HG03558 (cell line): ENCODE measurements at regions not wholly inside any gene's neighbourhood (a gene's known extent, or its start where the extent isn't known, plus 50 kb on each side); places are given as distances from the start of the nearest gene placed in this dataset.

Source experiments
- ATAC-seq: cut with Tn5 transposase; IDR thresholded peaks from one replicate; pipeline ENCODE4 v1.9.1; 2021; ENCODE audit warnings: moderate number of reproducible peaks; ENCODE audit not compliant: unreplicated experiment; ENCODE audit errors: extremely low read depth

DNA sequence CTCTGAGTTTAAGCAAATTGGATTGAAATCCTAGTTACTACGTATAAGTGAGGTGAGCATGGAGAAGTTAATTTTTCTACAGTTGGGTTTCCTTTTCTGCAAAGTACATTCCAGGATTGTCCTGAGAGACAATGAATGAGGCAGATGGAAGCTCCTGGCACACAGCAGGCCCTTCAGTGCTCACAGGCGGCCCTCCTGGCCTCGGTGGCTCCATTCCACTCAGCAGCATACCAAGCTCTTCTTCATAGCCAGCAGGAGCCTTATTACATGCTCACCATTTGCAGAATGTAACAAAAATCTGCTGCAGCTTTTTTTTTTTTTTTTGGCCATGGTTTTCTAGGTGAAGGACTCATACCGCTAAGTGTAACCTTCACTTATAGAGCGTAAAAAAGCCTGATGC, 113.2 kb upstream of the FAM9B start:
- no peak for ATAC-seq

GRCh38 chrX:9147726-9148125, 113.8 kb upstream of the FAM9B start:
- ATAC-seq = no peak

DNA sequence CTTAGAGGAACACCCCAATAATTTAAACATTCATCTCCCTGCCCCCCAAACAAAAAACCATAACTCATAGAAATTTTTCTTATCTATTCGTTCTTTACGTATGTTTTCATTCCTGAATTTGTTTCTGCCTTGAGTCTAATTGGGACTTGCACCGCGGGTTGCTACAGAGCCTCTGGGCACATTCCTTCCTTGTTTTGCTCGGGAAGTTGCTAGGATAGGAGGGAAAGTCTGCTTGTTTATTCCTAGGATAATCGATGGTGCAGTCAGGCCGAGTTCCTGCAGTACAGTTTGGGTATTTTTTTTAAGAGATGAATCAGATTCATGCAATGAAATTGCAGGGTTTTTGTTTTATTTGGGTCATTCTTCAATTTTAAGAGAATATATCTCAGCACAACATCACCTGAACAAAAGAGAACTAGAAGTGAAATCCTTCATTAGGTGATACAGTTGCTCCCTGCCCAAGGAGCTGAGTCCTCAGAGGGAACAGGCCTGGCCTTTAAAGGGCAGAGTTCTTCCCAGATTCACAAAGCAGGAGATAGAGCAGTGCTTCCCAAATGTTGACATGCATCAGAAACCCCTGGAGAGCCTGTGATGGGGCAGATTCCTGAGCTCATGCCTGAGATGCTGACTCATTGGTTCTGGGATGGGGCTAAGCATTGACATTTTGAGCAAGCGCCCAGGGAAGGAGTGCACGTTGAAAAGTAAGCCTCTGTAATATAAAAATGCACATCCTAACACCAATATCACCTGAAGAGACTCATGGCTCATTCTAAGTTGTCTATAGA, 114.9 kb upstream of the FAM9B start:
- ATAC-seq = no peak

GRCh38 chrX:9149501-9150245, 115.7 kb upstream of the FAM9B start:
- no peak for ATAC-seq

DNA sequence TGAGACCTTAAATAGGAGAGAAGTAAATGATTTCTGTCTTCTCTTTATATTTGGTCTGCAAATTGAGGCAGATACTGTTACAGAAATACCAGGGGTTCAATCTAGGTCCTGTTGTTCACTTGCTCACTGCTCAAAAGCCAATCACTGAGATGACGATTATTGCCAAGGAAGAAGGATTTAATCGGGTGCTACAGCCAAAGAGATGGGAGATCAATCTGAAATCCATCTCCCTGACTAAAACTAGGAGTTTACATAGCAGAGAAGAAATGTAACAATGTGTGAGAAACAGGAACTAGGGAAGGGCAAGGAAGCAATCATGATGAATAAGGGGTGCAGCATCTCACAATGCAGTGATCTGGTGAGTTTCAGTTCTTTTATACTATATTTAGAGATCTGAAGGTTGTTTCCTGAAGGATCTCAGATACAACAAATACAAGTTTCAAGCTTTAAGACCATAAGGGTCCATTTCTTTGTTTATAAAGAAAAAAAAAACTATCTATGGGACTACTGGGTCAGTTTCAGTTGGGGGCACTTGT, 117.9 kb upstream of the FAM9B start:
- ATAC-seq = no peak

- ATAC-seq = no peak
Measured at GRCh38 chrX:9153300-9153699, 119.4 kb upstream of the FAM9B start.

- ATAC-seq = no peak
Measured at GRCh38 chrX:9158611-9159010, 124.7 kb upstream of the FAM9B start.

DNA sequence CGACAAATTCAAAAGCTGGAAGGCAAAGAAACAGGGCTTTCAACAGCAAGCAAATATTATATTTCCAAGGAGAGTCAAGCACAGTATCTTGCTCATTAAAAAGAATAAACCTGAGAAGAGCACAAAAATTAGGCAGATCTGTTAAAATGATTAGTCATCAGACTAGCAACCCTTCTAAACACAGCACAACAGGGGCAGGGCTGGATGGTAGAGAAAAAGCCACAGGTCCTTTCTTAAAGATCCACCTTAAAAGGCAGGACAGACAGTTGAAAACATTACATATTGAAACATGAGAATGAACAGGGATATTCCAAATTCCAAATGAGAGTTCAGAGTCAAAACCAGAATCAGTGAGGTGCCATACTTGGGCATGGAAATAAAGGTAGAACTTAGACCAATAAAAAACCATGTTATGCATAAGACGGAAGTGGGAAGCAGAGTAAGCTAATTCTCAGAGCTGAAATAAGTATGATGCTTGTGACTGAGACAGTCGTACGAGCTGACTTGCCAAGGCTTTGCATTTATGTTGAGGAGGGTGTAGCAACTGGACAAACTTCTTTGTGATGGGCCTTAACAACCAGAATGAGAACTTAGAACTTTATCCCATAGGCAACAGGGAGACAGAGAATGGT, 126.9 kb upstream of the FAM9B start:
- no peak for ATAC-seq

- ATAC-seq = no peak
Measured at GRCh38 chrX:9162698-9163097, 128.8 kb upstream of the FAM9B start.

DNA sequence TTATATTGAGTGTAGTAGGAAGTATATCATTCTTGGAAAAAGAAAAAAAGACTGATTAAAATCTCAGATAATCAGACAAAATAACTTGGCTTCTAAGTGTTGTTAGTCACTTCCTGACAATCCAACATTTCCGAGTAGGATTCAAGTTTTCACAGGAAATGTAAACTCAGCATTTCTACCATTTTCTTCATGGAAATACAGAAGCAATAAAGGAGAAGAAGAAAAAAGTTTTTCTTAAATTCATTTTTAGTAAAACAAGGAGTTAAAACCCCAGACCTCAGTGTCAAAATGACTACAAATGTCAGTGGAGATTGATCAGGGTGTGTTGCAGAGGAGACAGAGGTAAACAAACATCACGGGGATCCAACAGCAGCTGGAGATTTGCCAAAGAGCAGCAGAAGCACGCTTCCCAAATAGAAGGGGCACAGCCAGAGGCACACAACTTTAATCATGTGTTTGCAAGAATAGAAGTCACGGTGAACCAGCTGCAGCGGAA, 129.3 kb upstream of the FAM9B start:
- no peak for ATAC-seq

DNA sequence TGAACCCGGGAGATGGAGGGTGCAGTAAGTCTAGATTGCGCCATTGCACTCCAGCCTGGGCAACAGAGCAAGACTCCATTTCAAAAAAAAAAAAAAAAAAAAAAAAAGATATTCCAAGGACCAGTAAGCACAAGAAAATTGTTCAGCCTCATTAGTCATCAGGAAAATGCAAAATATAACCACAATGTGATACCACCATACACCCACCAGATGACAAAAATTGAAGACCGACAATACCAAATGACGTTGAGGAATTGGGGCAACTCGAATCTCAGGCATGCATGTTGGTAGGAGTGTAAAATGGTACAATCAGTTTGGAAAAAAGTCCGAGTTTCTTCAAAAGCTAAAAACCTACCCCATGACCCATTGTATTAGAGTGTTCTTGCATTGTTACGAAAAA, 130.2 kb upstream of the FAM9B start:
- no peak for ATAC-seq

DNA sequence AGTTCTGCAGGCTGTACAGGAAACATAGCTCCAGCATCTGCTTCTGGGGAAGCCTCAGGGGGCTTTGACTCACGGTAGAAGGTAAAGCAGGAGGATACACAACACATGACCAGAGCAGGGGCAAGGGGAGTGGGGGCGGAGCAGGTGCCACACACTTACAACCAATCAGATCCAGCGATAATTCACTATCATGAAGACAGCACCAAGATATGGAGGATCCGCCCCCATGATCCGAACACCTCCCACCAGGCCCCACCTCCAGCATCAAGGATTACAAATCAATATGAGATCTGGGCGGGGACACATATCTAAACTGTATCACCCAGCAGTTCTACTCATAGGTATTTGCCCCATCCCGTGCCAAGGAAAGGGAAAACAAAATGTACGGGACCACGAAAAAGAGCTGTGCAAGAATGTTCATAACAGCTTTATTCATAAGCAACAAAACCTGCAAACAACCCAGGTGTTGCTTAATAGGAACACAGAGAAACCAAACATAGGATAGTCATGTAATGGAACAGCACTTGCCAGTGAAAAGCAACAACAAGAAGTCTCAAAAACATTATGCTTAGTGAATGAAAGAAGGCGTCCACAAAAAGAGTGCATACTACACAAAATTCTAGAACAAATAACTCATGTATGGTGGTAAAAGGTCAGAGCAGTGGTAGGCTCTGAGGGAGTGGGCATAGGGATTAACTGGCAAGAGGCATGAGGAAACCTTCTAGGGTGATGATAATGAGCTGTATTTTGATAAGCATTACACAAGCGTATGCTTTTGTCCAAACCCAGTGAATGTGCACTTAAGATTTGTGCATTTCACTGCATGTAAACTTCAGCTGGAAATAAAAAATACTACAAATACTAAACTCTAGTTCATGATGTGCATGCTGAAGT, 130.9 kb upstream of the FAM9B start:
- ATAC-seq = no peak

DNA sequence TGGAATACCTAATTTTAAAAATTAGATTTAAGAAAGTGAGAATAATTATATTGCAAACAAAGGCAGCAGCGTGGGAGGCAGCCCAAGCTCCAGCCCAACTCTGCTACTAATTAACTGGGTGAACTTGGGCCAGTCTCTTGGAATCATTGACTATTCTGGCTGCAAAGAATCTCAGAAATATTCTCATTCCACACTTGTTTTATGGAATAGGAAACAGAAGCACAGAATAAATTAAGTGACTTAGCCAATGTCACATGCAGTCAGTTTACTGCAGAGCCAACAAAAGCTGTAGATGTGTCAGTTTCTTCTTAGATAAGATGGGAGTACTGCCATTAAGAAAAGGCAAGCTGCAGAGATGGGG, 132.6 kb upstream of the FAM9B start:
- no peak for ATAC-seq

- no peak for ATAC-seq
Measured at GRCh38 chrX:9171841-9172463, 138.0 kb upstream of the FAM9B start.

DNA sequence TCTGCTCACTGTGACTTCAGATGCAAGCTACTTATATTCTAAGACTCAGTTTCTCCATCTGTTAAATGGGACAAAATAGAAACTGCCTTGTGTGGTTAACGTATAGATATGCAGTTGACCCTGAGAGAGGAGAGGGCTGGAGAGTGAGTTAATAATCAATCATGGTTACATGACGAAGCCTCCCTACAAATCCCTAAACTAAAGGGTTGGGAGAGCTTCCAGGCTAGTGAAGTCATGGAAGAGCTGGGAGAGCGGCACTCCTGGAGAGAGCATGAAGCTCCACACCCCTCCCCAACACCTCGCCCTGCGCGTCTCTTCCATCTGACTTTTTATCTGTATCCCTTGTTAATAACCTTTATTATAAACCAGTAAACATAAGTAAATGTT, 138.5 kb upstream of the FAM9B start:
- no peak for ATAC-seq

- ATAC-seq = no peak
Measured at GRCh38 chrX:9180623-9181022, 146.7 kb upstream of the FAM9B start.

DNA sequence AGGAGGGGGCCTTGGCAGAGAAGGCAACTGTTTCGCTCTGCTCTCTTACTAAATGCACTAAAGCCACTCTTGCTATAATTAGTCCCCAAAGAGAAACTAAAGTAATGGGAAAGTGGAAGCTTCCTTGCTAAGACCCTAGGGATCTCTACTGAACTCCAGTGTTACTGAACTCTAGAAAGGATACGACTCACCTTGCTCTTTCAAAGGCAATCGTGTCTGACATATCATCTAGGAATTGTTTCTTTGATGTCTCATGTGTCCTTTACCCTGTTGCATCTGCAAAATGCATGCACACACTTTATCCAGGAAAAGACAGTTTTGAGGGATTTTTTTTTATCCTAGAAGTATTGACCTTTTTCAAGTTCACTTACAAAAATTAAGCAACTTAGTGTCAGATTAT, 148.1 kb upstream of the FAM9B start:
- ATAC-seq = no peak

DNA sequence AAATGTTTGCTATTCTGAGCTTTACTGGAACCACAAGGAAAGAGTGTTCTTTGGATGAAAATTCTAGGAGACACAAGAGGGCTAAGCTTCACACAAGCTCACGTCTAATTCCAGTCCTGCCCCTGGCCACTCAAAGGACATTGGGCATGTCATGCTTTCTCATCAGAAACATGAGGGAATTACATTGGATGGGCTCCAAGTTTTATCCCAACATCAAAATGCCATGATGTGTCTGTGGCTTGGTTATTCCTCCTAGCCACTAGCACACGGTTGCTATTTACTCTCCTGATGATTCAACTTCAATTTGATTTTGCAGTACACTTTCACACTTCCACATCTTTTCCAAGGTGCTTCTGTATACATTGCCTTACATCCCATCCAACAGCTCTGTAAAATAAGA, 149.6 kb upstream of the FAM9B start:
- no peak for ATAC-seq

DNA sequence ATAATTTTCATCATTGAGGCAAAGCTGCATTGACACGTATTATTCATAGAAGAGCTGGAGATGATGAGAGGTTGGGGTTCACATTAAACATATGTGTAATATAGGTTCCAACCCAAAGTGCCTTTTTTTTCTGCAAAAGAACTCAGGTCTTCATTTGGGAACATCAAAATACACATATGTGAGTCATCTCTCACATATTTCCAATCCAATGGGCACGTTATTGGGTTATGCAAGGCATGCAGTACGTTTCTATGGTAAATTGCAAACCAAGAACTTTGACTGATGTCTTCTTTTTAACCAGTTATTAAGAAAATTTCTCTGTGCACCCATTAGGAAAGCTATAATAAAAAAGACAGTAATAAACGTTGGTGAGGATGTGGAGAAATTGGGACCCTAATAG, 150.3 kb upstream of the FAM9B start:
- no peak for ATAC-seq

DNA sequence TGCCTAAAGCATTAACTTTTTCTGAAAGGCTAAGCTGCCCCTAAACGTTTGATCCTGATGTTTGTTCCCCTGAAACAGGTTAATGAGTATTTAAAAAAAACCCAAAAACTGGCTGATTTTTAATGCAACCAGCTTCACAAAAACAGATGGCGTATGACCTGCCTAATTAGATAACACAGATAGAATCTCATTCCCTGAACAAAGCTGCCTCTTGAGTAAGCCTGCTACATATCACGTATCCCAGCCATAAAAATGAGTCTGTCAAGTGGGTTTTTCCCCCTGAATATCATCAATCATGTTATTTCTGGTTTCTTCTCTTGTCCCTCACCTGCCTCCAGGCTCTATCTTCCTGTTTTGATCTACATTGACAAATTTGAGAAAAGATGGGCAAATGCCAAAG, 154.2 kb upstream of the FAM9B start:
- ATAC-seq = no peak
